Adrenal gland (tissue), 5 donors: ENCODE measurements at regions not wholly inside any gene's neighbourhood (a gene's known extent, or its start where the extent isn't known, plus 50 kb on each side); places are given as distances from the start of the nearest gene placed in this dataset.

Source experiments
- POLR2A ChIP-seq, 2 donors: fragments of 450-650 bp; IDR thresholded peaks; one replicate each; pipeline ENCODE4 v1.6.1; 2017; ENCODE audit warnings: antibody characterized with exemption in 2 of 2, mild to moderate bottlenecking in 2 of 2, moderate library complexity in 1 of 2
- TF ChIP-seq, protein P1 (sequence below), 6 experiments: fragments of 450-650 bp in 4 of 6; fragments of 200-600 bp in 2 of 6; sonication (generic) in 1 of 6; IDR thresholded peaks; 1 replicate in 5 of 6; 2 replicates in 1 of 6; pipeline versions ENCODE4 v1.5.1 to v1.8.0; 2016 to 2021; ENCODE audit warnings: antibody characterized with exemption in 6 of 6, mild to moderate bottlenecking in 2 of 6, moderate library complexity in 1 of 6
- donor health status: DM: no; HTN: no; CAD: no.

- TF ChIP-seq, protein P1, sequence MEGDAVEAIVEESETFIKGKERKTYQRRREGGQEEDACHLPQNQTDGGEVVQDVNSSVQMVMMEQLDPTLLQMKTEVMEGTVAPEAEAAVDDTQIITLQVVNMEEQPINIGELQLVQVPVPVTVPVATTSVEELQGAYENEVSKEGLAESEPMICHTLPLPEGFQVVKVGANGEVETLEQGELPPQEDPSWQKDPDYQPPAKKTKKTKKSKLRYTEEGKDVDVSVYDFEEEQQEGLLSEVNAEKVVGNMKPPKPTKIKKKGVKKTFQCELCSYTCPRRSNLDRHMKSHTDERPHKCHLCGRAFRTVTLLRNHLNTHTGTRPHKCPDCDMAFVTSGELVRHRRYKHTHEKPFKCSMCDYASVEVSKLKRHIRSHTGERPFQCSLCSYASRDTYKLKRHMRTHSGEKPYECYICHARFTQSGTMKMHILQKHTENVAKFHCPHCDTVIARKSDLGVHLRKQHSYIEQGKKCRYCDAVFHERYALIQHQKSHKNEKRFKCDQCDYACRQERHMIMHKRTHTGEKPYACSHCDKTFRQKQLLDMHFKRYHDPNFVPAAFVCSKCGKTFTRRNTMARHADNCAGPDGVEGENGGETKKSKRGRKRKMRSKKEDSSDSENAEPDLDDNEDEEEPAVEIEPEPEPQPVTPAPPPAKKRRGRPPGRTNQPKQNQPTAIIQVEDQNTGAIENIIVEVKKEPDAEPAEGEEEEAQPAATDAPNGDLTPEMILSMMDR (IDR thresholded peaks at IDR 0.05), result no peak
- no peak for TF ChIP-seq POLR2A (IDR thresholded peaks at IDR 0.05)
These were observed 243.0 kb upstream of the MKI67 start for GRCh38 chr10:128369101-128369650.
